ENCODE measurements at regions not wholly inside any gene's neighbourhood (a gene's known extent, or its start where the extent isn't known, plus 50 kb on each side); places are given as distances from the start of the nearest gene placed in this dataset.

GRCh38 chr11:87819151-87819550 is 356.1 kb downstream of the RAB38 start:
- H3K27ac ChIP-seq (ENCODE audit: low read length) = no peak overlapping the region
- H4K20me1 ChIP-seq (ENCODE audit: insufficient read depth, low read length) = no peaks in the 10 kb centered on the region
- H3K4me3 ChIP-seq (ENCODE audit: low read length) = no peak overlapping the region
- H3K36me3 ChIP-seq (replicated peaks; ENCODE audit: low read depth, low read length) = no peaks in the 10 kb centered on the region
- H2AFZ ChIP-seq (ENCODE audit: low read depth, low read length) = no peak overlapping the region
- H3K4me1 ChIP-seq (ENCODE audit: low read length) = no peaks in the 10 kb centered on the region
- no peak overlapping the region for H3K9ac ChIP-seq (ENCODE audit: low read length)
- no peaks in the 10 kb centered on the region for H3K79me2 ChIP-seq (ENCODE audit: low read length)
- H3K4me2 ChIP-seq (ENCODE audit: low read length) = no peak overlapping the region
- TF ChIP-seq EZH2phosphoT487 (IDR thresholded peaks at IDR 0.05; ENCODE audit: low read depth) (no peak), CTCF (IDR thresholded peaks at IDR 0.05; ENCODE audit: low read depth, low read length) (no peak)
- no peaks in the 10 kb centered on the region for H3K9me3 ChIP-seq (ENCODE audit: insufficient read depth, low read length)
- H3K27me3 ChIP-seq (ENCODE audit: low read depth, low read length) = no peaks in the 10 kb centered on the region

- Histone ChIP-seq H3K27me3 (ENCODE audit: low read depth, low read length) (no peaks in the 10 kb centered on the region), H2AFZ (ENCODE audit: low read depth, low read length) (no peak overlapping the region), H3K79me2 (ENCODE audit: low read length) (no peaks in the 10 kb centered on the region), H3K4me1 (ENCODE audit: low read length) (no peaks in the 10 kb centered on the region), H3K27ac (ENCODE audit: low read length) (no peak overlapping the region), H3K4me3 (ENCODE audit: low read length) (no peak overlapping the region), H3K4me2 (ENCODE audit: low read length) (no peak overlapping the region), H3K9me3 (ENCODE audit: insufficient read depth, low read length) (no peaks in the 10 kb centered on the region), H3K9ac (ENCODE audit: low read length) (no peak overlapping the region), H3K36me3 (replicated peaks; ENCODE audit: low read depth, low read length) (no peaks in the 10 kb centered on the region), H4K20me1 (ENCODE audit: insufficient read depth, low read length) (no peaks in the 10 kb centered on the region)
- no peak for TF ChIP-seq EZH2phosphoT487 (IDR thresholded peaks at IDR 0.05; ENCODE audit: low read depth)
- no peak for TF ChIP-seq CTCF (IDR thresholded peaks at IDR 0.05; ENCODE audit: low read depth, low read length)
Measured at GRCh38 chr11:87812571-87813365, 362.5 kb downstream of the RAB38 start.

GRCh38 chr11:87810486-87810885 is 364.8 kb downstream of the RAB38 start:
- H3K79me2 ChIP-seq (ENCODE audit: low read length) = no peaks in the 10 kb centered on the region
- H3K27ac ChIP-seq (ENCODE audit: low read length) = no peak overlapping the region
- H2AFZ ChIP-seq (ENCODE audit: low read depth, low read length) = no peak overlapping the region
- no peaks in the 10 kb centered on the region for H3K36me3 ChIP-seq (replicated peaks; ENCODE audit: low read depth, low read length)
- H3K4me1 ChIP-seq (ENCODE audit: low read length) = no peaks in the 10 kb centered on the region
- H3K4me2 ChIP-seq (ENCODE audit: low read length) = no peak overlapping the region
- no peak overlapping the region for H3K4me3 ChIP-seq (ENCODE audit: low read length)
- H3K27me3 ChIP-seq (ENCODE audit: low read depth, low read length) = no peaks in the 10 kb centered on the region
- H3K9ac ChIP-seq (ENCODE audit: low read length) = no peak overlapping the region
- TF ChIP-seq CTCF (IDR thresholded peaks at IDR 0.05; ENCODE audit: low read depth, low read length) = no peak
- no peak for TF ChIP-seq EZH2phosphoT487 (IDR thresholded peaks at IDR 0.05; ENCODE audit: low read depth)
- H4K20me1 ChIP-seq (ENCODE audit: insufficient read depth, low read length) = no peaks in the 10 kb centered on the region
- H3K9me3 ChIP-seq (ENCODE audit: insufficient read depth, low read length) = no peaks in the 10 kb centered on the region

- no peaks in the 10 kb centered on the region for H3K27me3 ChIP-seq (ENCODE audit: low read depth, low read length)
- no peak overlapping the region for H3K9ac ChIP-seq (ENCODE audit: low read length)
- TF ChIP-seq CTCF (IDR thresholded peaks at IDR 0.05; ENCODE audit: low read depth, low read length) = no peak
- no peak for TF ChIP-seq EZH2phosphoT487 (IDR thresholded peaks at IDR 0.05; ENCODE audit: low read depth)
- no peak overlapping the region for H3K27ac ChIP-seq (ENCODE audit: low read length)
- H3K4me3 ChIP-seq (ENCODE audit: low read length) = no peak overlapping the region
- no peaks in the 10 kb centered on the region for H3K79me2 ChIP-seq (ENCODE audit: low read length)
- H2AFZ ChIP-seq (ENCODE audit: low read depth, low read length) = no peak overlapping the region
- H3K9me3 ChIP-seq (ENCODE audit: insufficient read depth, low read length) = no peaks in the 10 kb centered on the region
- no peaks in the 10 kb centered on the region for H3K4me1 ChIP-seq (ENCODE audit: low read length)
- H3K4me2 ChIP-seq (ENCODE audit: low read length) = no peak overlapping the region
- H3K36me3 ChIP-seq (replicated peaks; ENCODE audit: low read depth, low read length) = no peaks in the 10 kb centered on the region
- H4K20me1 ChIP-seq (ENCODE audit: insufficient read depth, low read length) = no peaks in the 10 kb centered on the region
Measured at GRCh38 chr11:87809256-87809655, 366.0 kb downstream of the RAB38 start.
